ENCODE measurements at regions not wholly inside any gene's neighbourhood (a gene's known extent, or its start where the extent isn't known, plus 50 kb on each side); places are given as distances from the start of the nearest gene placed in this dataset.
"Not testable (repeated sequence)": the region's sequence is repeated elsewhere in the genome, so short reads cannot be mapped to it uniquely, and the experiment has no call there.

- H3K4me3 ChIP-seq (replicated peaks in 1 of 2; ENCODE audit: low read depth in 2 of 2, low read length in 2 of 2); DNase-seq (ENCODE audit: low read depth in 2 of 2): not testable (repeated sequence)
Measured at GRCh38 chr15:32342772-32343199, 60.3 kb downstream of the GOLGA8K start.

- not testable (repeated sequence) for DNase-seq (ENCODE audit: low read depth in 2 of 2); H3K4me3 ChIP-seq (replicated peaks in 1 of 2; ENCODE audit: low read depth in 2 of 2, low read length in 2 of 2)
Measured at GRCh38 chr15:32342268-32342667, 60.8 kb downstream of the GOLGA8K start.

DNA sequence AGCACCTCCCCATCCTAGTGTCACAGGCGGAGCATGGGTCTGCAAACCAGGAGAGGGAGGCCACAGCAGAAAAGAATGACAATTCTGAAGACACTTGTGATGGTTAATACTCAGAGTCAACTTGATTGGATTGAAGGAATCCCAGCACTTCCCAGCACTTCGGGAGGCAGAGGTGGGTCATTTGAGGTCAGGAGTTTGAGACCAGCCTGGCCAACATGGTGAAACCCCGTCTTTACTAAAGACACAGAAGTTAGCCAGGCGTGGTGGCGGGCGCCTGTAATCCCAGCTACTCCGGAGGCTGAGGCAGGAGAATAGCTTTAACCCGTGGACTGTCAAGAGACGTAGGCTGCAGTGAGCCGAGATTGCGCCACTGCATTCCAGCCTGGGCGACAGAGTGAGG lies 61.6 kb downstream of the GOLGA8K start:
- not testable (repeated sequence) for H3K4me3 ChIP-seq (replicated peaks in 1 of 2; ENCODE audit: low read depth in 2 of 2, low read length in 2 of 2); DNase-seq (ENCODE audit: low read depth in 2 of 2)

DNA sequence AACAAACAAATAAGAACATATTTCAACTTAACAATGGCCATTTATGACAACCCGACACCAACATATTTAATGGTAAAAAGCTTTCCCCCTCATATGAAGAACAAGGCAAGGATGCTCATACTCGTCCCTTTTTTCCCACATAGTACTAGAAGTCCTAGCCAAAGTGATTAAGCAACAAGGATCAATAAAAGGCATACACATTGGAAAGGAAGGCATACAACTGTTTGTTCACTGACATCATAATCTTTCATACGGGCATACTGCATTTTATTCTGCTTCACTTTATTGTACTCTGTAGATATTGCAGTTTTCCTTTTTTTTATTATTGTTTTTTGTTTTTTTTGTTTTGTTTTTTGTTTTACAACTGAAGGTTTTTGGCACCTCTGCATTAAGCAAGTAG lies 66.3 kb downstream of the GOLGA8K start:
- H3K4me3 ChIP-seq (replicated peaks in 1 of 2; ENCODE audit: low read depth in 2 of 2, low read length in 2 of 2); DNase-seq (ENCODE audit: low read depth in 2 of 2): not testable (repeated sequence)

- not testable (repeated sequence) for DNase-seq (ENCODE audit: low read depth in 2 of 2); H3K4me3 ChIP-seq (replicated peaks in 1 of 2; ENCODE audit: low read depth in 2 of 2, low read length in 2 of 2)
Measured at GRCh38 chr15:32323353-32323752, 79.7 kb downstream of the GOLGA8K start.

DNA sequence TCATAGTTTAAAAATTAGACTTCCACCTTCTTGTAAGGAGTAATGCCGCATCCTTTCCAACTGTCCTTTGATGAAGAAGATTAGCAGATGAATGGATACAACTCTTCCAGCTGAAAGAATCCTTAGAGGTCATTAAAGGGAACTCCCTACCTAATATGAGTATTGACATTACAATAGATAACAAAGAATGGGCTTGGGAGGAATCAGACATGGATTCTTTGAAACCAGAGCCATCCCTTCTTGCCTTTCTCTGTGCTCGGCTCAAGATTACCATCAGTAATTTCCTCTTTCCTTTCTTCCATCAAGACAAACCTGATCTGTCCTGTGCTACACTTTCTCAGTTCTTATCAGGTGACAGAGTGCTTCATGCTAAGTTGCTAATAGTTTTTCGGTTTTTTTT lies 83.8 kb downstream of the GOLGA8K start:
- not testable (repeated sequence) for DNase-seq (ENCODE audit: low read depth in 2 of 2); H3K4me3 ChIP-seq (replicated peaks in 1 of 2; ENCODE audit: low read depth in 2 of 2, low read length in 2 of 2)

DNA sequence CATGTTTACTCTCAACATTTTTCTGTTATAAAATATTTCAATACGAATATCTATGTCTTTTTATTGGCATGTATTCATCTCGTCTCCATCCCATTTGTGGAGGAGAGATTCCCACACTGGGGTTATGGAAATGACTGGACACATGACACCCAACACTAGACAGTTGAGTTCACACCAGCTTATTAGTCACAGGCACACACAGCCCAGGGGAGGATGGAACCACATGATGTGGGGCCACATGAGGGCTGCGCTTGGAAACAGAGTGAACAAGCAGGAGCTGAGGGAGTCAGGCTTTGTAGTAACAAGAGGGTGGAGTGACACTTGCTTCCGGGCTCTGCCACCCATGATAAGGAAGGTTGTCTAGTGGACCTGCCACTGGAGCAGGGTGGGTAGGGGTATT lies 86.6 kb downstream of the GOLGA8K start:
- not testable (repeated sequence) for H3K4me3 ChIP-seq (replicated peaks in 1 of 2; ENCODE audit: low read depth in 2 of 2, low read length in 2 of 2); DNase-seq (ENCODE audit: low read depth in 2 of 2)

GRCh38 chr15:32315079-32315939 lies 87.8 kb downstream of the GOLGA8K start:
- not testable (repeated sequence) for DNase-seq (ENCODE audit: low read depth in 2 of 2); H3K4me3 ChIP-seq (replicated peaks in 1 of 2; ENCODE audit: low read depth in 2 of 2, low read length in 2 of 2)

DNA sequence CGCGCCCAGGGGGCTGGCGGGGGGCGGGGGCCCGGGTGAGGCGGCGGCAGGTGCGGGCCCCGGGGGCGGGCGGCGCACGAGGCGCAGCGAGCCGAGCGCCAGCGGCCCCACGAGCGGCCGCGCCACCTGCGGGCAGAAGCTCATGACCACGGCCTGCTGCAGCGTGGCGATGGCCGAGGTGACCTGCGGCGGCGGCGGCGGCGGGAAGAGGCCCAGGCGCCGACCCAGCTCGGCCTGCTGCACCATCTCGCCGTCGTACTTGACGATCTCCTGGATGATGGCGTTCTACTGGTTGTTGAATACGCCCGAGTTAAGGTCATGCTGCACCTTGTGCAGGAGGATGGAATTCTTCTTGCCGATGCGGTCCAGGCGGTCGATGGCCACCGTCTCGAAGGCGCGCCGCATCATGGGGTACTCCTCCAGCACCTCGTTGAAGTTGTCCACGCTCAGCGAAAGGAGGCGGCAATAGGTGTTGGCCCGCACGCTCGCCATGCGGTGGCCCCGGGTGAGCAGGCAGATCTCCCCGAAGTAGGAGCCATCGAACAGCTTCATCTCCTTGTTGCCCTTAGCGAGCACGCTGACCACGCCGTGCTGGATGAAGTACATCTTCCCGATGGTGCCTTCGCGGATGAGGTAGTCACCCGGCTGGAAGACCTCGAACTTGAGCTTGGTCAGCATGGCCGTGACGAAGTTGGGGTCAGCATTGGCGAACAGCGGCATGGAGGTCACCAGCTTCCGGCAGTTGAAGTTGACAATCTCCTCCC lies 89.5 kb downstream of the GOLGA8K start:
- H3K4me3 ChIP-seq (replicated peaks in 1 of 2; ENCODE audit: low read depth in 2 of 2, low read length in 2 of 2); DNase-seq (ENCODE audit: low read depth in 2 of 2): not testable (repeated sequence)

DNA sequence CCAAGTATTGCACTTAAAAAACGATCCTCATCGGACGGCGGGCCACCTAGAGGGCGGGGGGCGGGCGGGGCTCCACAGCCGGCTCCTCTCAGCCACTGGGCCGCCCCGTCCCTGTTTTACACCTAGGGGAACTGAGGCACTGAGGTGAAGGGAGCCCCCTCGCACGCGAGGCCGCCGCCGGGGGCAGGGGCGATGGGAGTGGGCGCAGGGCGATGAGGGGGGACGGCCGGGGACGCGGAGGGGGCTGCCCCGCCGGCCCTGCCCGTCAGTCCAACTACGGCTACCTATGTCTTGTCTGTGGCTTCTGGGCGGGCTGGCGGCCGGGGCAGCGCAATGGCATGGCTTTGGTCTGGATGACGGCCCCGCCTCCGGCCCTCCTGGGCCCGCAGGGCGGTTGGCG lies 90.4 kb downstream of the GOLGA8K start:
- not testable (repeated sequence) for H3K4me3 ChIP-seq (replicated peaks in 1 of 2; ENCODE audit: low read depth in 2 of 2, low read length in 2 of 2)

GRCh38 chr15:32307592-32307991 lies 95.5 kb downstream of the GOLGA8K start:
- H3K4me3 ChIP-seq (replicated peaks in 1 of 2; ENCODE audit: low read depth in 2 of 2, low read length in 2 of 2); DNase-seq (ENCODE audit: low read depth in 2 of 2): not testable (repeated sequence)

More for the DNA sequence above, 90.4 kb downstream of the GOLGA8K start:
- not testable (repeated sequence) for DNase-seq (ENCODE audit: low read depth in 2 of 2)

DNA sequence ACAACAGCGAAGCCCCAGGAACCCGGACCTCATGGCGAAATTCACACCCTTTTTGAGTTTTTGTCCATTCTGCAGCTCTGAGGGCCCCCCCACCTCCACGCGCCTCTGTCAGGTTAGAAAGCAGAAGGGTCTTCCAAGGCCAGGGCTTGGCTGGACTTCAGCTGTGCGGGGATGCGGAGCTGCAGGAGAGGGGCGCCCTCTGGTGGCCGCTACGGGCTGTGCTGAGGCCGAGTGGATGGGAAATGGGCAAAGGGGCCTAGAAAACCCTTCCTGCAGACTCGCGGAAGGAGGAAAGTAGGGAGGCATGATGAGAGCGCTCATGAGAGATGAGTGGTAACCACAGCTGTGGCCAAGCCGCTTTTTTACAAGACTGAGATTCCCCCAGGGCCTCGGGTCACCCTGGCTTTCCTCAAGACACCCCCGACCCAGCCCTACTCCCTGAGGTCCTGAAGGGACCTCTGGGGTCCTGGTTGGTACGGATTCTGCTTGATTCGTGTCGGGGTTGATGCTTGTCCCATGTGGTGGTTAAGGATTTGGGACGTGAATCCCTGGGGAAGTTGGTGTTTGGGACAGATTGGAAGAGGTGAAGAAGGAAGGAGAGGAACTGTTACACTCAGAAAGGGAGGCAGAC lies 126.8 kb downstream of the GOLGA8K start:
- peak in 1 of 2 donors; percentile 0 for DNase-seq (ENCODE audit: low read depth in 2 of 2)
- not testable (repeated sequence) for H3K4me3 ChIP-seq (replicated peaks in 1 of 2; ENCODE audit: low read depth in 2 of 2, low read length in 2 of 2)

- H3K4me3 ChIP-seq (replicated peaks in 1 of 2; ENCODE audit: low read depth in 2 of 2, low read length in 2 of 2); DNase-seq (ENCODE audit: low read depth in 2 of 2): not testable (repeated sequence)
Measured at GRCh38 chr15:32253958-32254357, 149.1 kb downstream of the GOLGA8K start.

- not testable (repeated sequence) for DNase-seq (ENCODE audit: low read depth in 2 of 2); H3K4me3 ChIP-seq (replicated peaks in 1 of 2; ENCODE audit: low read depth in 2 of 2, low read length in 2 of 2)
Measured at GRCh38 chr15:32249207-32249606, 153.9 kb downstream of the GOLGA8K start.

DNA sequence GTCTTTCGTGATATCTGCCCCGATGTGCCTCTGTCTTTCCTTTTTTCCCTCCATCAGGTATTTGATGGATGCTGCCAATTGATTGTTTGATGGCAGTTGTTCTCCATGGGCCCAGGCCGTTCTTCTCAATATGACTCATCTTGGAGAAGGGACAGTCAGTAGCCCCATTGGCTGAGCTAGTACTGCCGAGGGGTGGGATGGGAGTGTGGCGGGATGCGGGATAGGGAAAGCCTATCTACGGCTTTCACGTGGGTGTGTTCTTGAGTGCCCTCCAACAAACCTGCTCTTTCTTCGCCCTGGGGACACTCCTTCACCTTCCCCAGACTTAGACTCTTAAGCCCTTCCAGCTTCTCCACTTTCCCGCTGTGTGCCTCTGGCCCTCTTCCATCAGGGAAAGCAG lies 159.4 kb downstream of the GOLGA8K start:
- H3K4me3 ChIP-seq (replicated peaks in 1 of 2; ENCODE audit: low read depth in 2 of 2, low read length in 2 of 2); DNase-seq (ENCODE audit: low read depth in 2 of 2): not testable (repeated sequence)

DNA sequence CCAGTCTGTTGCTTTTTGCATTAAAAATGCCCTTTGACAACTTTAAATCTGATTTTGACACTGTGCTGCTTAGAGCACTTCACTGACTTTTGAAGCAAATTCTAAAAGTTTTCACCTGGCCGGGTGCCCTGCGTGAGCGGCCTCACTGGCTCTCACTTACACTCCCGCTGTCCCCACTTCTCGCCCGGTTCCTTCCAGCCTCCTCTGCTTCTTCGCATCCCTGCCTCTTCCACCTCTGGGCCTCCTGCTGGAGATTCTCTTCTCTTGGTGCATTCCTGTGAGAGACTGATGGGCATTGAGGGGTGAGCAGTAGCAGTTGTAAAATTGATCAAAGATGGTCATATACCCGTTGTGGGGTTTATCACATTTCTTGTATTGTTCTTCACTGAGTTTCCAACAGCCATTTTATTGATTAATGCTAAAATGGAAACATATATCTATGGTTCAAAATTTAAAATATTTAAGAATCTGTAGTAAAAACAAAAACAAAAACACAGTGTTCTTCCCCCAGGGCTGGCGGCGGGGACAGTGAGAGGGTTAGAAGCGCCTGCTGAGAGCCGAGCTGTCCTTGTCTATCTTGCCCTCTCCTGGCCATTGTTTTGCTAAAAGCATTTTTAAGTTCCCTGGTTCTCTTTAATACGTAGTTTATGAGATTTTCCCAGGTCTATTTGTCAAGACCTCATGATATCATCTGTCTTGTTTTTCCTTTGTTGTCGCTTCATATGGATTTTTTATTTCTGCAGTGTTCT lies 160.1 kb downstream of the GOLGA8K start:
- H3K4me3 ChIP-seq (replicated peaks in 1 of 2; ENCODE audit: low read depth in 2 of 2, low read length in 2 of 2): not testable (repeated sequence)

DNA sequence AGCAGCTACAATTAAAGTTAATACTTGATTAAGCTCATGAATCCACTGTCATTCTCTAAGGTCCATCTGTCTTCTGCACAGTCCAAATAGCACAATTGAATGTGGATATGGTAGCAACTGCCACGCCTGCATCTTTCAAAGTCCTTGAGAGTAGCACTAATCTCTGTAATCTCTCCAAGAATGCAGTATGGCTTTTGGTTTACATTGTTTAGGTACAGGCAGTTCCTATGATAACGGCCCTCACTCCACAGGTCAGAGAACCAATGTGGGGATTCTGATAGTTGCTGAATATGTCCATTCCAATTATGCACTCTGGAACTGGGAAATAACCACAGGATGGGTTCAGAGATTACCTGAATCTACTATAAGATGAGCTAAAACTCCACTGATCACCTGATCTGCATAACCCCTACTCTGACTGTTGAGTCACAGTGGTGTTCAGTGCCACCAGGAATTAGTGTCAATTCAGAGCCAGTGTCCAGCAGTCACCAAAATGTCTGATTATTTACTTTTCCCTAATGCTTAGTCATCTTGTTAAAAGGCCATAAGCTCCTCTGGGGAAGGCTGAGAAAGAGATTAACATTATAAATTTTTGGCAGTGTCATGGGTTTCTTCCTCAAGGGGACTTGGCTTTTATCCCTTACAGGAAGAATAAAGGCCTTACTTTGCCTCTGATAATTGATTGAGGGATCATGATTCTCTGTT lies 175.5 kb downstream of the GOLGA8K start:
- DNase-seq (ENCODE audit: low read depth in 2 of 2); H3K4me3 ChIP-seq (replicated peaks in 1 of 2; ENCODE audit: low read depth in 2 of 2, low read length in 2 of 2): not testable (repeated sequence)

More for the DNA sequence above, 160.1 kb downstream of the GOLGA8K start:
- not testable (repeated sequence) for DNase-seq (ENCODE audit: low read depth in 2 of 2)

All from cardiac fibroblast (primary cell).